ENCODE measurements at regions not wholly inside any gene's neighbourhood (a gene's known extent, or its start where the extent isn't known, plus 50 kb on each side); places are given as distances from the start of the nearest gene placed in this dataset.

DNA sequence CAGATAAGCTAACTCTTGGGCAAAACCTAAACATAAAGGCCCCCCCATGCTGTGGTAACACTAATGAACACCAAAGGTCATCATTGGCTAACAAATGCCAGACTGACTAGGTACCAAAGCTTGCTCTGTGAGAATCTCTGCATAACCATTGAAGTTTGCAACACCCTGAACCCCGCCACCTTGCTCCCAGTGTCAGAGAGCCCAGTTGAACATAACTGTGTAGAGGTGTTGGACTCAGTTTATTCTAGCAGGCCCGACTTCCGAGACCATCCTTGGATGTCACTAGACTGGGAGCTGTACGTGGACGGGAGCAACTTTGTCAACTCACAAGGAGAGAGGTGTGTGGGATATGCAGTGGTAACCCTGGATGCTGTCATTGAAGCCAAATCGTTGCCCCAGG, 602.2 kb downstream of the UQCRFS1 start:
- Histone ChIP-seq H3K27ac (ENCODE audit: insufficient read depth, low read length, poor library complexity, severe bottlenecking) (no peak overlapping the region), H3K4me1 (ENCODE audit: control insufficient read depth, insufficient read depth, low read length, poor library complexity, severe bottlenecking) (no peaks in the 10 kb centered on the region), H3K9me3 (ENCODE audit: control insufficient read depth in 2 of 2, low read length in 2 of 2) (peaks cover 5 to 53% of the 10 kb centered on the region in 2 experiments), H3K27me3 (ENCODE audit: control insufficient read depth, insufficient read depth, low read length) (no peaks in the 10 kb centered on the region), H3K36me3 (ENCODE audit: control insufficient read depth, insufficient read depth, low read length) (no peaks in the 10 kb centered on the region), H3K4me3 (ENCODE audit: low read depth, low read length) (no peak overlapping the region)
- no peaks in the 10 kb centered on the region for H3K36me3 Mint-ChIP-seq
- H3K4me1 Mint-ChIP-seq = no peaks in the 10 kb centered on the region
- no peak for DNase-seq
- H3K27ac Mint-ChIP-seq = no peak overlapping the region
- no peak for ATAC-seq (ENCODE audit: low read depth in 2 of 2)
- no peak overlapping the region for H3K4me3 Mint-ChIP-seq
- H3K9me3 Mint-ChIP-seq = peaks cover 3 to 36% (median 12%) of the 10 kb centered on the region in 7 donors
- no peaks in the 10 kb centered on the region for H3K27me3 Mint-ChIP-seq

DNA sequence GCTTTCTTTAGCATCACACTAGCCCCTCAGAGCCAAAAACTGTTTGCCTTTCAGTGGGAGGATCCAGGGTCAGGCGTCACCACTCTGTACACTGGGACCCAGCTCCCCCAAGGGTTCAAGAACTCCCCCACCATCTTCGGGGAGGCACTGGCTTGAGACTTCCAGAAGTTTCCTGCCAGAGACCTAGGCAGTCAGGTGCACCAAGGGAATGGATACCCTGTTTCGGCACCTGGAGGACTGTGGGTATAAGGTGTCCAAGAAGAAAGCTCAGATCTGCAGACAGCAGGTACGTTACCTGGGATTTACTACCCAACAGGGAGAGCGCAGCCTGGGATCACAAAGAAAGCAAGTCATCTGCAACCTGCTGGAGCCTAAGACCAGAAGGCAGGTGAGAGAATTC, 603.0 kb downstream of the UQCRFS1 start:
- H3K4me3 ChIP-seq (ENCODE audit: low read depth, low read length) = no peak overlapping the region
- no peaks in the 10 kb centered on the region for H3K4me1 ChIP-seq (ENCODE audit: control insufficient read depth, insufficient read depth, low read length, poor library complexity, severe bottlenecking)
- peaks cover 4 to 51% of the 10 kb centered on the region in 2 experiments for H3K9me3 ChIP-seq (ENCODE audit: control insufficient read depth in 2 of 2, low read length in 2 of 2)
- H3K4me3 Mint-ChIP-seq = no peak overlapping the region
- H3K36me3 Mint-ChIP-seq = no peaks in the 10 kb centered on the region
- no peak for ATAC-seq (ENCODE audit: low read depth in 2 of 2)
- DNase-seq = no peak
- peaks cover 3 to 38% (median 12%) of the 10 kb centered on the region in 7 donors for H3K9me3 Mint-ChIP-seq
- no peaks in the 10 kb centered on the region for H3K4me1 Mint-ChIP-seq
- H3K27ac ChIP-seq (ENCODE audit: insufficient read depth, low read length, poor library complexity, severe bottlenecking) = no peak overlapping the region
- H3K27me3 ChIP-seq (ENCODE audit: control insufficient read depth, insufficient read depth, low read length) = no peaks in the 10 kb centered on the region
- H3K36me3 ChIP-seq (ENCODE audit: control insufficient read depth, insufficient read depth, low read length) = no peaks in the 10 kb centered on the region
- no peaks in the 10 kb centered on the region for H3K27me3 Mint-ChIP-seq
- H3K27ac Mint-ChIP-seq = no peak overlapping the region

DNA sequence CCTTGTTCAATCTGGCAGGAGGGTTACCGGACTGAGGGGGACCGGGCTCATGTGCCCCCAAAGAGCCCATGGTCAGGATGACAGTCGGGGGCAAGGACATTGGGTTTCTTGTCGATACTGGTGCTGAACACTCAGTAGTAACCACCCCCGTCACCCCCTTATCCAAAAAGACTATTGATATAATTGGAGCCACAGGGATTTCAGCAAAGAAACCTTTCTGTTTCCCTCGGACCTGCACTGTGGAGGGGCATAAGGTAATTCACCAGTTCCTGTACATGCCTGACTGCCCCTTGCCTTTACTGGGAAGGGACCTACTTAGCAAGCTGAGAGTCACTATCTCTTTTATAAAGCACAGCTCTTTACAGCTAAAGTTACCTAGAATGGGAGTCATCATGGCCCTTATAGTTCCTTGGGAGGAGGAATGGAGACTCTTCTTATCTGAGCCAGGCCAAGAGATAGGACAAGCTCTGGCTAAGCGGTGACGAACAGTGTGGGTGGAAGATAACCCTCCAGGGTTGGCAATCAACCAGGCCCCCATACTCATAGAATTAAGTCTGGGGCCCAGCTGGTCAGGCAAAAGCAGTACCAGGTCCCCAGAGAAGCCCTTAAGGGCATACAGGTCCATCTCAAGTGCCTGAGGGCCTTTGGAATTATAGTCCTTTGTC, 603.7 kb downstream of the UQCRFS1 start:
- Histone ChIP-seq H3K27me3 (ENCODE audit: control insufficient read depth, insufficient read depth, low read length) (no peaks in the 10 kb centered on the region), H3K4me1 (ENCODE audit: control insufficient read depth, insufficient read depth, low read length, poor library complexity, severe bottlenecking) (no peaks in the 10 kb centered on the region), H3K36me3 (ENCODE audit: control insufficient read depth, insufficient read depth, low read length) (no peaks in the 10 kb centered on the region), H3K4me3 (ENCODE audit: low read depth, low read length) (no peak overlapping the region), H3K27ac (ENCODE audit: insufficient read depth, low read length, poor library complexity, severe bottlenecking) (no peak overlapping the region), H3K9me3 (ENCODE audit: control insufficient read depth in 2 of 2, low read length in 2 of 2) (peaks cover 4 to 44% of the 10 kb centered on the region in 2 experiments)
- Mint-ChIP-seq H3K27me3 (no peaks in the 10 kb centered on the region), H3K4me1 (peaks cover 0 to 3% (median 0%) of the 10 kb centered on the region in 4 donors), H3K9me3 (peaks cover 5 to 37% (median 10%) of the 10 kb centered on the region in 7 donors), H3K27ac (no peak overlapping the region), H3K36me3 (no peaks in the 10 kb centered on the region), H3K4me3 (no peak overlapping the region)
- DNase-seq (no peak), ATAC-seq (ENCODE audit: low read depth in 2 of 2) (no peak)

DNA sequence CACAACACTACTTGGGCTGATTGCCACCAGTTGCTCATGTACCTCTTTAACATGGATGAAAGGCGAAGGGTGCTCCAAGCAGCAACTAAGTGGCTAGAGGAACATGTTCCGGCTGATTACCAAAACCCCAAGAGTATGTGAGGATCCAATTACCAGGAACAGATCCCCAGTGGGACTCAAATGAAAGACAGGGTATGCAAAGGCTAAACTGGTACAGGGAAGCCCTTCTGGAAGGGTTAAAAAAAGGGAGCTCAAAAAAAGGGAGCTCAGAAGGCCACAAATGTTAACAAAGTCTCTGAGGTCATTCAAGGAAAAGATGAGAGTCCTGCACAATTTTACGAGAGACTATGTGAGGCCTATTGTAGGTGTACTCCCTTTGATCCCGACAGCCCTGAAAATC, 604.7 kb downstream of the UQCRFS1 start:
- Histone ChIP-seq H3K27ac (ENCODE audit: insufficient read depth, low read length, poor library complexity, severe bottlenecking) (no peak overlapping the region), H3K4me1 (ENCODE audit: control insufficient read depth, insufficient read depth, low read length, poor library complexity, severe bottlenecking) (no peaks in the 10 kb centered on the region), H3K27me3 (ENCODE audit: control insufficient read depth, insufficient read depth, low read length) (no peaks in the 10 kb centered on the region), H3K36me3 (ENCODE audit: control insufficient read depth, insufficient read depth, low read length) (no peaks in the 10 kb centered on the region), H3K9me3 (ENCODE audit: control insufficient read depth in 2 of 2, low read length in 2 of 2) (peaks cover 0 to 35% of the 10 kb centered on the region in 2 experiments), H3K4me3 (ENCODE audit: low read depth, low read length) (no peak overlapping the region)
- H3K9me3 Mint-ChIP-seq = peaks cover 5 to 35% (median 10%) of the 10 kb centered on the region in 7 donors
- H3K27me3 Mint-ChIP-seq = no peaks in the 10 kb centered on the region
- ATAC-seq (ENCODE audit: low read depth in 2 of 2) (no peak), DNase-seq (no peak)
- no peaks in the 10 kb centered on the region for H3K36me3 Mint-ChIP-seq
- H3K27ac Mint-ChIP-seq = no peak overlapping the region
- peaks cover 0 to 5% (median 0%) of the 10 kb centered on the region in 4 donors for H3K4me1 Mint-ChIP-seq
- no peak overlapping the region for H3K4me3 Mint-ChIP-seq

DNA sequence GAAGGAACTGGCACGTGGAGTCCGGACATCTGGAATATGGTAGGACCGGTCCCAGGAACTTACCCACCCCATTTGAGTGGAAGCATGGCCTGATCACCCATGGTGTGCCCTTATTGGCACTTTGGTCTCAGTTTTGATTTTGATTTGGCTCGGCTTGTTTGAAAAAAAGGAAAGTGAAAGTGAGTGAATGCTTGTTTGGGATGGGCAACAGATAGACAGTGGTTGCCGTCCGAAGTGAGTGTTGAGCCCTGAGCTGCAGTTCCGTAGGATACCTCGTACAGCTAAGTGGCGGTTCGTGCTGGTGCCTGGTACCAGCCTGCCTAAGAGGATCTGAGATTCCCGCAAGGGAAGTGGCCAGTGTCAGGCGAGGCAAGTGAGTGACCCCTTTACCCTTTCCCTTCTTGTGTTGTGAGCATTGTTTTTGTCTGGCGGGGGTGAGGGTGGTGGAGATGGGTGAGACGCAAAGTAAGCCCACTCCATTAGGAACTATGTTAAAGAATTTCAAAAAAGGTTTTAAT, 605.8 kb downstream of the UQCRFS1 start:
- Histone ChIP-seq H3K36me3 (ENCODE audit: control insufficient read depth, insufficient read depth, low read length) (no peaks in the 10 kb centered on the region), H3K27ac (ENCODE audit: insufficient read depth, low read length, poor library complexity, severe bottlenecking) (no peak overlapping the region), H3K4me3 (ENCODE audit: low read depth, low read length) (no peak overlapping the region), H3K9me3 (ENCODE audit: control insufficient read depth in 2 of 2, low read length in 2 of 2) (peaks cover 0 to 32% of the 10 kb centered on the region in 2 experiments), H3K27me3 (ENCODE audit: control insufficient read depth, insufficient read depth, low read length) (no peaks in the 10 kb centered on the region), H3K4me1 (ENCODE audit: control insufficient read depth, insufficient read depth, low read length, poor library complexity, severe bottlenecking) (no peaks in the 10 kb centered on the region)
- Mint-ChIP-seq H3K4me1 (peaks cover 0 to 5% (median 0%) of the 10 kb centered on the region in 4 donors), H3K4me3 (no peak overlapping the region), H3K9me3 (peaks cover 5 to 35% (median 10%) of the 10 kb centered on the region in 7 donors), H3K27ac (no peak overlapping the region), H3K27me3 (no peaks in the 10 kb centered on the region), H3K36me3 (no peaks in the 10 kb centered on the region)
- DNase-seq (no peak), ATAC-seq (ENCODE audit: low read depth in 2 of 2) (no peak)

DNA sequence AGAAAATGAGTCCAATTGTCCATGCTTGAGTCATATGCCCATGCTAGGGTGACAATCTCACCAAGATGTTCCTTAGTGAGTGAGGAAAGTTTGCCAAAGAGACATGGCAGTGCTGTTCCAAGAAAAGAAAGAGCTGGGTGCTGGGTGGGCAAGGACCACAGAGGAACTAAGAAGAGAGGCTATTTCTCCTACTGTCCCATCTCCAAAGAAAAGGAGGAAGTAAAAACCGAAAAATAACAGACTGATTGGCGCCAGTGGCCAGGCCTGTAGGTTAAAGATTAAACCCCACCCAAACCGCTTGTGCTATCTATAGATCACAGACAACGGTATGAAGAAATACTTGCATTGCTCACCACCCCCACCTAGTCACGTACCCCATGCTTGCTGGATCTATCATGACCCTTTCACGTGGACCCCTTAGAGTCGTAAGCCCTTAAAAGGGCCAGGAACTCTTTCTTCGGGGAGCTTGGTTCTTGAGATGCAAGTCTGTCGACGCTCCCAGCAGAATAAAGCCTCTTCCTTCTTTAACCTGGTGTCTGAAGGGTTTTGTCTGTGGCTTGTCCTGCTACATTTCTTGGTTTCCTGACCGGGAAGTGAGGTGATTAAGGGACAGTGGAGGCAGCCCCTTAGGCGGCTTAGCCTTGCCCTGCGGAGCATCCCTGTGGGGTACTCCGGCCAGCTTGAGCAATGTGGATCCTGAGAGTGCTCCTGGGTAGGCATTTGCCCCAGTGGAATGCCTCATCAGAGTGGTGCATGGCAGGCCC, 606.5 kb downstream of the UQCRFS1 start:
- H3K9me3 Mint-ChIP-seq = peaks cover 5 to 35% (median 11%) of the 10 kb centered on the region in 7 donors
- Histone ChIP-seq H3K4me1 (ENCODE audit: control insufficient read depth, insufficient read depth, low read length, poor library complexity, severe bottlenecking) (no peaks in the 10 kb centered on the region), H3K4me3 (ENCODE audit: low read depth, low read length) (no peak overlapping the region), H3K27ac (ENCODE audit: insufficient read depth, low read length, poor library complexity, severe bottlenecking) (no peak overlapping the region), H3K27me3 (ENCODE audit: control insufficient read depth, insufficient read depth, low read length) (no peaks in the 10 kb centered on the region), H3K36me3 (ENCODE audit: control insufficient read depth, insufficient read depth, low read length) (no peaks in the 10 kb centered on the region), H3K9me3 (ENCODE audit: control insufficient read depth in 2 of 2, low read length in 2 of 2) (peaks cover 0 to 32% of the 10 kb centered on the region in 2 experiments)
- no peaks in the 10 kb centered on the region for H3K36me3 Mint-ChIP-seq
- H3K27ac Mint-ChIP-seq = no peak overlapping the region
- no peak for DNase-seq
- no peak for ATAC-seq (ENCODE audit: low read depth in 2 of 2)
- H3K27me3 Mint-ChIP-seq = no peaks in the 10 kb centered on the region
- no peak overlapping the region for H3K4me3 Mint-ChIP-seq
- peaks cover 0 to 5% (median 0%) of the 10 kb centered on the region in 4 donors for H3K4me1 Mint-ChIP-seq

DNA sequence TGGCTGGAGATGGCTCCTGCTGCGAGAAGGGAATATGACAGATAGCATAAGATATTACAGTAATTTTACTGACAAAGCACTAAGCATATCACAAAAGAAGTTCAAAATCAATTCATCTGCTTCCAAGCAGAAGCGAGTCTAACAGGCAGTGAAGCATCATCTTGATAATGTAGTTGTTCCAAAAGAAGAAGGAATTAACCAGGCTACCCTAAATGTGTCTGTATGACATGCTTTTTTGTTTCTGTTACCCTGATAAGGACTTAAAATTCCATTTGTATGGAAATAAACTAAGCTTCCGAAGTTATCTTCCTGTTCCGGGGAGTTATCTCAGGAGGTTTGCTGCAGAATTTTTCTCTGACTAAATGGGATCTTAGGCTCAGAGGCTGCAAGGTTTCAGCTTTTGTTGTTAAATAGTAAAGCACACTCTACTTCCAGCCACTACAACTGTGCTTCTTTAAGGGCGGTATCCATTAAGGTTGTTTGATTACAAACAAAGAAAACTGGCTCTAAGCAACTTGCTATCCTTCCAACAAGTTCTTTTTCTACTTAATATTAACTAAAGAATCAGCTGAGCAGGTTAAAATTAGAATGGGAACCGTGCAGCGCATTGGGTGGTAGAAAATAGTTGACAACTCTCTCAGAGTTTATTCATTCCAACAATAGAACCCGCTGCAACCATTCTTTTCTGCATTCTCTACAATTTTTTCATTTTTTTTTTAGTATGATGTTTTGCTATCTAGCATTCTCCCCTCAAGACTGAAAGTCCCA, 607.3 kb downstream of the UQCRFS1 start:
- no peak overlapping the region for H3K4me3 ChIP-seq (ENCODE audit: low read depth, low read length)
- no peaks in the 10 kb centered on the region for H3K27me3 Mint-ChIP-seq
- H3K36me3 ChIP-seq (ENCODE audit: control insufficient read depth, insufficient read depth, low read length) = no peaks in the 10 kb centered on the region
- H3K4me1 Mint-ChIP-seq = peaks cover 0 to 5% (median 0%) of the 10 kb centered on the region in 4 donors
- DNase-seq (no peak), ATAC-seq (ENCODE audit: low read depth in 2 of 2) (no peak)
- no peaks in the 10 kb centered on the region for H3K36me3 Mint-ChIP-seq
- peaks cover 0 to 32% of the 10 kb centered on the region in 2 experiments for H3K9me3 ChIP-seq (ENCODE audit: control insufficient read depth in 2 of 2, low read length in 2 of 2)
- H3K9me3 Mint-ChIP-seq = peaks cover 3 to 32% (median 11%) of the 10 kb centered on the region in 7 donors
- no peaks in the 10 kb centered on the region for H3K27me3 ChIP-seq (ENCODE audit: control insufficient read depth, insufficient read depth, low read length)
- H3K27ac ChIP-seq (ENCODE audit: insufficient read depth, low read length, poor library complexity, severe bottlenecking) = no peak overlapping the region
- H3K4me3 Mint-ChIP-seq = no peak overlapping the region
- H3K4me1 ChIP-seq (ENCODE audit: control insufficient read depth, insufficient read depth, low read length, poor library complexity, severe bottlenecking) = no peaks in the 10 kb centered on the region
- H3K27ac Mint-ChIP-seq = no peak overlapping the region

All from CD4-positive, CD25-positive, alpha-beta regulatory T cell (primary cell).